ENCODE measurements at regions not wholly inside any gene's neighbourhood (a gene's known extent, or its start where the extent isn't known, plus 50 kb on each side); places are given as distances from the start of the nearest gene placed in this dataset.
"Not testable (repeated sequence)": the region's sequence is repeated elsewhere in the genome, so short reads cannot be mapped to it uniquely, and the experiment has no call there.

DNA sequence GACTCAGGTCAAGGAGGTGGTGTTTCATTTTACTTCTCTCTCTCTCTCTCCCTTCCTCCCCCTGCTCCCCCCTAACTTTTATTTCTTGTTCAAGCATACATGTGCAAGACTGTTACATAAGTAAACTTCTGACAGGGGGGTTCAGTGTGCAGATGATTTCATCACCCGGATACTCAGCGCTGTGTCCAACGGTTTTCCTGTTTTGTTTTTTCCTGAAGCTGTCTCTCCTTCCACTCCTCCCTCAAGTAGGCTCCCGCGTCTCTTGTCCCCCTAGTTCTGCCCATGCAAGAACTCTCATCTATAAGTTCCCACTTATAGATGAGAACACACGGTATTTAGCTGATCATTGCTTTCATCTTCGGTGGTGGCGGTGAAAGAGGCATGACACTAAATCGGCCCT, 751.9 kb upstream of the DEFB115 start:
- no peak for DNase-seq (ENCODE audit: low spot score)
- in situ Hi-C loops (cut with HindIII; ENCODE audit: low sequenced_read_pairs), result no loop called here

DNA sequence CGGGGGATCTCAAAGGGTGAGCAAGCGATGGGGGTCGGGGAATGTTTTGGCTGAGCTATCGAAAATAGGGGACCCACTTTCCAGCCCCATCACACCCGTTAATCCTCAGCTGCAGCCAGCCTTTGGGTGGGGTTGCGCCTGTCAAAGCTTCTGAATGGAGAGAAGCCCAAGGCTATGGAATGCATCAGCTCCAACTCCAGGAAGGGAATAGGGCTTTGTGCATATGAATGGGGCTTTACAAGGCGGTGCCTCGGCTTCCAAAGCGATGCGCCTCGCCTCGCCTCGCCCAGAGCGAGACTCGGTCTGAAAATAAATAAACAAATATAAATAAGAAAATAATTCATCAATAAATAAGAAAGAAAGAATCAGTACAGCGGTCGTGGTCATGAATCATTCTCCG, 751.4 kb upstream of the DEFB115 start:
- DNase-seq (ENCODE audit: low spot score), result no peak
- in situ Hi-C loops (cut with HindIII; ENCODE audit: low sequenced_read_pairs), result no loop called here

DNA sequence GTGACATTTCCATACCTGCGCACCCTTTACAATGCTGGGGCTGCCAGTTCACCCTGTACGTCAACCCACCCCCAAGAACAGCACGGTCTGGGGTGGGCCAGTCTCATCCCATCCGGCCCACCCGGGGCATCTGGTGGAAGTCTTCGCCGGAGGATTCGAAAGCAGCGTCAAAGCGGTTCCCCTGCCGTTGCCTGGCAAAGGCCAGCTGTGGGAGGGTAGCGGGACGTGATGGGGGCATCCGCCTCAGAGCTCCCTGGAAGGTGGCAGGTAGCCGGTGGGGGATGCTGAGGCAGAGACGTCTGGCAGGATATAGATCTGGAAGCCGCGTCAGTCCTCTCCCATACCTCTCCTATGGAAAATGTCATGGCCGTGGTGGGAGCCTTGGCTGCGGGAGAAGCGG, 749.1 kb upstream of the DEFB115 start:
- in situ Hi-C loops (cut with HindIII; ENCODE audit: low sequenced_read_pairs); DNase-seq (ENCODE audit: low spot score): not testable (repeated sequence)

DNA sequence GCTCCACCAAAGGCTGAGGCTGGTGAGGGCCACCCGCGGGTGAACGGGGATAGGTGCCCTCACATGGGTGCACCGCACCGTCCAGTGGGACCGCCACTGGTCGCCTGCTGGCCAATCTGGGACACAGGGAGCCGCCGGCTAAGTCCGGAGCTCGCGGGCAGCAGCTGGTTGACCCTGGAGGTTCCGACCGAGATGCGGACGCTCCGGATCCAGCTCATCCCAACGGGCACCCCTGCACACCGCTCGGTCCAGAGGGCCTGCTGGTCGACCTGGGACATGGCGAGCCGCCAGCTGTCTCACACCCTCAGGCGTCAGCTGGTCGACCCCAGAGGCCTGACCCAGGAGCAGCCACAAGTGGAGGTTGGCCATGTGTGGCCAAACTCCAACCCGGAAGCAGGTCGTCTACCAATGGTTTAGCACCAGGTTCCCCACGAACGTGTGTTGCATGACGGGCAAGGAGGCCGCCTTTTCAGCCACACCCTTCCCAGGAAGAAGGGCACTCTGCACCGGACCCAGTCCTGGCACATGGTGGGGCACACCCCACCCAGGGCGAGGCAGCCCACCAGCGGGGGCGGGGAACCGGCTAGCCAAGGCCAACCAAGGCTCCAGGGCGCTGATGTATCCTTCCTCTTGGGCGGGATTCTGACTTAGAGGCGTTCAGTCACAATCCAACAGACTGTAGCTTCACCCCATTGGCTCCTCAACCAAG, 746.0 kb upstream of the DEFB115 start:
- in situ Hi-C loops (cut with HindIII; ENCODE audit: low sequenced_read_pairs), result no loop called here
- no peak for DNase-seq (ENCODE audit: low spot score)

GRCh38 chr20:30513050-30513628, 744.3 kb upstream of the DEFB115 start:
- DNase-seq (ENCODE audit: low spot score), result no peak
- in situ Hi-C loops (cut with HindIII; ENCODE audit: low sequenced_read_pairs), result no loop called here

DNA sequence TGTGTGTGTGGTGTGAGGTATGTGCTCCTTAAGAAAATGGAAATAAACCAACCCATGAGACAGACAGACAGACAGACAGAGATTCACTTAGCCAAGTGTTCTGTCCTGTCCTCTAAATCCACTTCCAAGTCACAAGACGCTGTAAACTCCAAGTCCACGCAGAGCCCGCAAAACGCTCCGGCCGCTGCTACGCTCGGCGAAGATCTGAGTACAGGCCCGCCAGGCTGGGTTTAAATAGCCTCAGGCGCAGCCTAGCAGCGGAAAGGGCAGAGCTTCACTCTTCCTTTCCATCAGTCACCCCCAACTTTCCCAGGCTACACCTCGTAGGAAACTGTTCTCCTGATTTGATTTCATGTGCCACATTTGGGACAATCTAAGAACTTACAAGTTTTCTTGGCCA, 741.5 kb upstream of the DEFB115 start:
- in situ Hi-C loops (cut with HindIII; ENCODE audit: low sequenced_read_pairs); DNase-seq (ENCODE audit: low spot score): not testable (repeated sequence)

DNA sequence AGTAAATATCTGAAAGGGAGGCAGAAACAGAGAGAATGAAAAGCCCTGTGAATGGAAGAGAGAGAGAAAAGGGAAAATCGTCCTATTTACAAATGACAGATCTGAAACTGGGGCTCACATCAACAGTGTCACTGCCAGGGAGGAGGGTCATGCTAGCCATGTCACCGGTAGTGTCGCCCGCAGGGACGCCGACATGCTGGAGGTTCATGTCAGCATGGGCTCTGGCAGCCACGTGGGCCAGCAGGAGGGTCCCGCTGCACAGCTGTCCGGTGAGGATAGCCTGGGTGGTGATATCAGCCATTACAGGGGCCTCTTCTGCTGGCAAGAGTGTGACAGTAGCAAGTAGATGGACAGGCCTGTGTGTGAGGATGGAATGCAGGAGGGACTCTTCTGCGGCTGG, 738.6 kb upstream of the DEFB115 start:
- DNase-seq (ENCODE audit: low spot score); in situ Hi-C loops (cut with HindIII; ENCODE audit: low sequenced_read_pairs): not testable (repeated sequence)

DNA sequence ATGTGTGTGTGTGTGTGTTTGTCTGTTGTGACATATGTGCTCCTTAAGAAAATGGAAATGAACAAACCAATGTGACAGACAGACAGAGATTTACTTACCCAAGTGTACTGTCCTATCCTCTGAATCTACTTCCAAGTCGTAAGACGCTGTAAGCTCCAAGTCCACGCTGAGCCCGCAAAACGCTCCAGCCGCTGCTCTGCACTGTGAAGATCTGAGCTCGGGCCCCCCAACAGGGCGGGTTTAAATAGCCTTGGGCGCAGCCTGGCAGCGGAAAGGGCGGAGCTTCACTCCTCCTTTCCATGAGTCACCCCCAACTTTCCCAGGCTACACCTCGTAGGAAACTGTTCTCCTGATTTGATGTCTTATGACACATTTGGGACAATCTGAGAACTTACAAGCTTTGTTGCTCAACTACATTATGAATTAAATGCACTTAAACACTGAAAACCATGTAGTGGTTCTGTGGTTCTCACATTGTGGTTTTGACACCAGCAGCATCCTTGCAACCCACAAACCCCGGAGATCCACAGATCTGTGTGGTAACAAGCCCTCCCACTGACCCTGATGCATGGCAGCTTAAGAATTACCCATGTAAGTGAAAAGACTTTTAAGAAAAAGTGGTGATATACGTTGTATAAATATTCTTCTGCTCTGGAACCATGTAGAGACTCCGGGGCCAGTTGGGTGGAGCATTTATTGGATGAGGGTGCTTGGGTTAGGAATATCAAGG, 735.6 kb upstream of the DEFB115 start:
- in situ Hi-C loops (cut with HindIII; ENCODE audit: low sequenced_read_pairs); DNase-seq (ENCODE audit: low spot score): not testable (repeated sequence)

GRCh38 chr20:30524155-30524554, 733.3 kb upstream of the DEFB115 start:
- in situ Hi-C loops (cut with HindIII; ENCODE audit: low sequenced_read_pairs); DNase-seq (ENCODE audit: low spot score): not testable (repeated sequence)

- DNase-seq (ENCODE audit: low spot score); in situ Hi-C loops (cut with HindIII; ENCODE audit: low sequenced_read_pairs): not testable (repeated sequence)
Measured at GRCh38 chr20:30524761-30525160, 732.7 kb upstream of the DEFB115 start.

DNA sequence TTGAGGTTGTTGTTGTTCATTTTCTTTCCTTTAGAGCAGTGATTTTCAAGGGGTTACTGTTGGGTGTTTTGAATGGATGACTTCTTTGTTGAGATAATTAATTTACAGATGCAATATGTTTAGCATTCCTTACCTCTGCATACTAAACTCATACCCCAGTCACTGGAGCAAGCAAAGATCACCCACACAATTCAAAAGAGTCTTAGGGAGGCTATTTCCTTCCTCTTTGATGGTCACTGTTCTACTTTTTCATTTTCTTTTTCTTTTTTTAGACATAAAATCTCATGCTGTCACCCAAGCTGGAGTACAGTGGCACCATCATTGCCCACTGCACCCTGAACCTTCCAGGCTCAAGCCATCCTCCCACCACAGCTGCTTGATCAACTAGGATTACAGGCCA, 723.8 kb upstream of the DEFB115 start:
- DNase-seq (ENCODE audit: low spot score); in situ Hi-C loops (cut with HindIII; ENCODE audit: low sequenced_read_pairs): not testable (repeated sequence)

DNA sequence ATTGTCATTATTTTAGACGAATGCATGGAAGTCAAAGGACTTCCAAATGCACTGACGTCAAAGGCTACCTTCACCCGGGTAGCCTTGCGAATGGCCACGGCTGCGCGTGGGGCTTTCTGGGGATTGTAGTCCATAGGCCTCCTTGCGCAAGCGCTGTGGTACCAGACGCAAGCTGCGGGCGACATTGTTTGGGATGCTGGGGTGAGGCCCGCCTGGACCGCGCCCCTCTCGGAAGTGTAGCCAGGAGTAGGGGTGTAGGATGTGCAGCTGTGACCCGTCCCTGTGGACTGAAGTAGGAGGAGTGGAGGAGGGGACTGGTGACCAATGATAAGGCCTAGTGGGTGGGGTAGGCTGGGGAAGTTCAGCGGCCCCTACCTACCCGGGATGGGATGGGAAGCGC, 720.0 kb upstream of the DEFB115 start:
- in situ Hi-C loops (cut with HindIII; ENCODE audit: low sequenced_read_pairs), result not testable (repeated sequence)
- peak; percentile 38 for DNase-seq (ENCODE audit: low spot score)

DNA sequence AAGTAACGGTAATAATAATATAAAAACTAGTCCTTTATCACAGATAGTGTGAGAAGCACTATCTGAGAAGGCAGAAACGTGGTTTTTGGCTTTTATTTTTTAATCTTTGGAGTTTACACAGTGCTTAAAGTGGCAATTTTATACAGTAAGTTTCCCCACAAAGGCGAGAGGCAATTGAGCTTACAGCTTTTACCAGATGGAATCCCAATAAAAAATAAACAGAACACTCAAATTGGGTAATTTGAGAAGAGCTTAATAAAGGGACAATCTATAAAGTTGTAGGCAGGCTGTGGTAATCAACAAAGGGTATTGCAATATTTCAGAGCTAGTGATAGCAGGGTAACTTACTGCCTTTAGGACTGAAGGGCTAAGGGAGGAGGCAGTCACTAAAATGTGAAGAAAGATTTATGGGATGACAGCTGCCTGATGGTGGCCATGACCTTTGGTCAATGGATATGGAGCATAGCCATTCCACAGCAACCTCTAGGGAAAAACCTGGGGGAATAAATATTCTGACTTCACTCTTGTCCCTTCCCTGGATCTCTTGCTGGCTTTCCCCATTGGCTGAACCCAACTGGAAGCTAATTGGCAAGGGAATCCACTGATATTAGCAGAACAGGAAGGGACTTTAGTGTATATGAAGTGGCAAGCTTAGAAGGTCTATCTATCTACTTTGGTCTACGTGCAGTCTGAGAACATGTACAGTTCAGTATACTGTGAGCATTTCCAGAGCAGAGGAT, 717.0 kb upstream of the DEFB115 start:
- in situ Hi-C loops (cut with HindIII; ENCODE audit: low sequenced_read_pairs); DNase-seq (ENCODE audit: low spot score): not testable (repeated sequence)

GRCh38 chr20:30551236-30551635, 706.2 kb upstream of the DEFB115 start:
- DNase-seq (ENCODE audit: low spot score); in situ Hi-C loops (cut with HindIII; ENCODE audit: low sequenced_read_pairs): not testable (repeated sequence)

DNA sequence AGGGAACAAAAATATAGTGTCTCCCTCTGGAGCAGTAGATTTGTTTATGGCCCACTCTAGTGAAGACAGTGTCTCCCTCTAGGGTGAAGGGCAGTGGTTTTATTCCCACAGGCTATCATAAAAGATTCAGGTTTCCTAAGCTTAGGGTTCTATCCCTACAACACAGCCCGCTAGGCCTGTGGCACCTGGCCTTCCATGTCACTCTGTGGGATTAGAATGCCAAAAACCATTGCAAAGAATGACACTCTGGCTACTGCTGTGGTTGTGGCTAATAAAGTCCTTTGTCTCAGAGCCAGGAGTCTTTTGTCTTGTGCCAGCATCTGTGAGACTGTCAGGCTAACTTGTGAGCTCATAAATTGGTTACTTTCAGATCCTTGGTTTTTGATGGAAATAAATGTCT, 700.7 kb upstream of the DEFB115 start:
- in situ Hi-C loops (cut with HindIII; ENCODE audit: low sequenced_read_pairs); DNase-seq (ENCODE audit: low spot score): not testable (repeated sequence)

DNA sequence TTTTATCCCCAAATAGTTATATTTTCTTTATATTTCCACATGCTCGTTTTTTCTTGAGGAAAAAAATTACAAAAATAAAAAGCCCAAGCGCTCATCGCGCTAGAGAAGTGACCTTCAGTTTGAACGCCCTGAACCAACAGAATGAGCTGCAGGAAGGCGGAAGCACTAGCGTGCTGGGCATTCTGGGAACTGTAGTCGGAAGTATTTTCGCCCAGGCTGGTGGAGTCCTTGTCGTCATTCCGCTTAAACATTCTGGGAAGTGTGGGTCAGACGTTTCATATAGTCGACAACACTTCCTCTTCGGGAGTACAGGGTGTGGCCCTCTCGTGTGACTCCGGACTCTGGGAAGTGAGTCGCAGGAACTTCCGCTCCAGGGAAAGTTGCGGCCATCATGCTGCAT, 692.4 kb upstream of the DEFB115 start:
- DNase-seq (ENCODE audit: low spot score); in situ Hi-C loops (cut with HindIII; ENCODE audit: low sequenced_read_pairs): not testable (repeated sequence)

DNA sequence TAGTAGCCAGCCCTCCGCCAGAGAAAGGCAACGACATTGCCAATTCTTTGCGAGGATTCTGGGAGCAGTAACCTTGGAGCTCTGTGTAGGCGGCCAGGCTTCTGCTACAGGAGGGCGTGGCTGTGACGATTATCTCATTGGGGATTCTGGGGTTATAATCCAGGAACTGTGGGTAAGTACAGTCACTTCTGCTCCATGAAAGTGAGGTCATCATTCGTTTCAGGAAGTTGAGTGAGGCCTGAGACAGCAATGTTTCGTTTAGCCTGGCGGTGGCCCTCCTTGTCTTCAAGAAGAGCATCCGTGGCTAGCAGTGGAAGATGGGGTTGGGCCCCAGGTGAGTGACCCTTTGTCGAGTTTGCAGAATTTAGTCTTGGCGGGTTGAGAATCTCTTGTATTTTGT, 687.6 kb upstream of the DEFB115 start:
- DNase-seq (ENCODE audit: low spot score); in situ Hi-C loops (cut with HindIII; ENCODE audit: low sequenced_read_pairs): not testable (repeated sequence)

GRCh38 chr20:30570622-30571021, 686.8 kb upstream of the DEFB115 start:
- in situ Hi-C loops (cut with HindIII; ENCODE audit: low sequenced_read_pairs); DNase-seq (ENCODE audit: low spot score): not testable (repeated sequence)

GRCh38 chr20:30574337-30574736, 683.1 kb upstream of the DEFB115 start:
- DNase-seq (ENCODE audit: low spot score); in situ Hi-C loops (cut with HindIII; ENCODE audit: low sequenced_read_pairs): not testable (repeated sequence)

DNA sequence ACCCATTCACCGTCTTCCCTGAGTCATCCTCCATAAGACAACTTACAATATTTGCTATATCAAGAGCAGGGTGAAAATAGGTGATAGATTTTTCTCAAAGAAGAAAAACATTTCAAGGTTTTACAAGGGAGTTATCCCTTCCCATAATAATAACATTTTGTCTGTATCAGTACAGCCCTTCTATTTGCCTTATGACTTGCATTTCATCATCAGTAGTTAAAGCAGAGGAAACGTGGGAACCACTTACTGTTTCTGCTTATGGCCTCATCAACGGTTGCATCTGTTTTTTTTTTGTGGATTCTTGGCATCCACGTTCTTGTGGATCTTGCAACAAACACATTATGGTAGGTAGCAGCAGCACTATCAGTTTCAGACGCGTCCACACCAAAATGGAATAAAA, 678.4 kb upstream of the DEFB115 start:
- in situ Hi-C loops (cut with HindIII; ENCODE audit: low sequenced_read_pairs); DNase-seq (ENCODE audit: low spot score): not testable (repeated sequence)
